MM.1S (cell line): ENCODE measurements at regions not wholly inside any gene's neighbourhood (a gene's known extent, or its start where the extent isn't known, plus 50 kb on each side); places are given as distances from the start of the nearest gene placed in this dataset.

Experiments
- CTCF ChIP-seq: fragments of 300-600 bp; sonication (generic); IDR thresholded peaks from 2 replicates; pipeline ENCODE4 v1.5.1; 2016; ENCODE audit warnings: antibody characterized with exemption, low read length, mixed read lengths
- EZH2 ChIP-seq: fragments of 300-600 bp; sonication (generic); optimal IDR thresholded peaks from 2 replicates; pipeline ENCODE3; 2017; ENCODE audit warnings: low read depth, mild to moderate bottlenecking, antibody characterized with exemption, low read length, mixed read lengths

GRCh38 chr3:132124096-132124495 is 89.3 kb upstream of the CPNE4 start:
- TF ChIP-seq EZH2 (no peak), CTCF (no peak)
